GM23338 (cell line): ENCODE measurements at regions not wholly inside any gene's neighbourhood (a gene's known extent, or its start where the extent isn't known, plus 50 kb on each side); places are given as distances from the start of the nearest gene placed in this dataset.

Source experiments
- ATAC-seq: fragments of 200-7000 bp; cut with Tn5 transposase; 3 replicates; pipeline ENCODE4 v1.9.1; 2020
- DNase-seq: peaks from one replicate; pipeline ENCODE4 v3.0.0-alpha.2; 2015; ENCODE audit warnings: low spot score
- H2AFZ ChIP-seq: fragments of 200-600 bp; sonication (generic); 2 replicates; pipeline ENCODE4 v1.8.0; 2016; ENCODE audit warnings: antibody characterized with exemption, mild to moderate bottlenecking, moderate library complexity
- H3F3A ChIP-seq: fragments of 200-600 bp; sonication (generic); replicated peaks from 2 replicates; pipeline ENCODE4 v1.8.0; 2017; ENCODE audit warnings: antibody characterized with exemption, mixed run types, low read depth
- H3K27ac ChIP-seq: fragments of 200-600 bp; sonication (generic); 2 replicates; pipeline ENCODE4 v1.6.1; 2016; ENCODE audit warnings: low read depth
- H3K27me3 ChIP-seq: fragments of 200-600 bp; sonication (generic); 2 replicates; pipeline ENCODE4 v1.8.0; 2016; ENCODE audit warnings: mild to moderate bottlenecking, mixed run types, moderate library complexity; ENCODE audit not compliant: insufficient read depth
- H3K36me3 ChIP-seq: fragments of 200-600 bp; sonication (generic); 2 replicates; pipeline ENCODE4 v1.8.0; 2016; ENCODE audit warnings: mild to moderate bottlenecking; ENCODE audit not compliant: insufficient read depth
- H3K4me1 ChIP-seq: fragments of 200-600 bp; sonication (generic); 2 replicates; pipeline ENCODE4 v1.8.0; 2016; ENCODE audit warnings: mild to moderate bottlenecking, moderate library complexity; ENCODE audit not compliant: insufficient read depth
- H3K4me2 ChIP-seq: fragments of 200-600 bp; sonication (generic); 2 replicates; pipeline ENCODE4 v1.7.1; 2017; ENCODE audit warnings: mixed run types
- H3K4me3 ChIP-seq: fragments of 200-600 bp; sonication (generic); 2 replicates; pipeline ENCODE4 v1.6.1; 2016; ENCODE audit warnings: mixed run types
- H3K79me2 ChIP-seq: fragments of 200-600 bp; sonication (generic); replicated peaks from 2 replicates; pipeline ENCODE4 v1.8.0; 2017; ENCODE audit warnings: mild to moderate bottlenecking; ENCODE audit not compliant: insufficient read depth
- H3K9me2 ChIP-seq: fragments of 200-600 bp; sonication (generic); 2 replicates; pipeline ENCODE4 v1.8.0; 2017; ENCODE audit not compliant: insufficient read depth
- H4K20me1 ChIP-seq: fragments of 200-600 bp; sonication (generic); replicated peaks from 2 replicates; pipeline ENCODE4 v1.8.0; 2017; ENCODE audit warnings: mild to moderate bottlenecking; ENCODE audit not compliant: insufficient read depth
- H3K27ac Mint-ChIP-seq: 2 replicates; pipeline ENCODE4 v1.8.0; 2020; ENCODE audit warnings: inconsistent platforms, mild to moderate bottlenecking, moderate library complexity, mixed read lengths
- H3K27me3 Mint-ChIP-seq: 3 replicates; pipeline ENCODE4 v1.8.0; 2022; ENCODE audit warnings: low read depth, mild to moderate bottlenecking, moderate library complexity, mixed read lengths, inconsistent platforms; ENCODE audit not compliant: insufficient read depth, poor library complexity
- H3K36me3 Mint-ChIP-seq: 3 replicates; pipeline ENCODE4 v1.8.0; 2021; ENCODE audit warnings: low read depth, mild to moderate bottlenecking, inconsistent platforms, moderate library complexity, mixed read lengths
- H3K4me1 Mint-ChIP-seq: 3 replicates; pipeline ENCODE4 v1.8.0; 2020; ENCODE audit warnings: mild to moderate bottlenecking, inconsistent platforms, mixed read lengths
- H3K4me3 Mint-ChIP-seq: 3 replicates; pipeline ENCODE4 v1.8.0; 2021; ENCODE audit warnings: moderate library complexity, mild to moderate bottlenecking, inconsistent platforms, mixed read lengths
- H3K9me3 Mint-ChIP-seq: 3 replicates; pipeline ENCODE4 v1.8.0; 2020; ENCODE audit warnings: moderate library complexity, mild to moderate bottlenecking, inconsistent platforms, mixed read lengths
- EZH2 ChIP-seq: fragments of 200-600 bp; sonication (generic); IDR thresholded peaks from one replicate; pipeline ENCODE4 v1.8.0; 2017; ENCODE audit warnings: antibody characterized with exemption, mild to moderate bottlenecking, low read depth; ENCODE audit not compliant: unreplicated experiment
- EZH2phosphoT487 ChIP-seq: fragments of 200-600 bp; sonication (generic); IDR thresholded peaks from one replicate; pipeline ENCODE4 v1.8.1; 2018; ENCODE audit warnings: antibody characterized with exemption; ENCODE audit not compliant: unreplicated experiment
- NANOG ChIP-seq: IDR thresholded peaks from 2 replicates; pipeline ENCODE4 v1.6.1; 2016; ENCODE audit warnings: antibody characterized with exemption, borderline replicate concordance
- REST ChIP-seq: IDR thresholded peaks from one replicate; pipeline ENCODE4 v1.6.1; 2018; ENCODE audit warnings: antibody characterized with exemption; ENCODE audit not compliant: unreplicated experiment
- STAT1 ChIP-seq: IDR thresholded peaks from one replicate; pipeline ENCODE4 v1.6.1; 2016; ENCODE audit warnings: antibody characterized with exemption; ENCODE audit not compliant: unreplicated experiment
- ZNF114 ChIP-seq: fragments of 250-450 bp; sonication (Bioruptor Pico); IDR thresholded peaks from 2 replicates; pipeline ENCODE4 v1.5.0; 2020; ENCODE audit warnings: mild to moderate bottlenecking, moderate library complexity
- TF ChIP-seq, protein P1 (sequence below), 2 experiments: fragments of 200-600 bp in 1 of 2; sonication (generic) in 1 of 2; conservative IDR thresholded peaks; 2 replicates each; pipeline versions ENCODE4 v1.5.1 to v1.6.1; 2016 to 2017; ENCODE audit warnings: antibody characterized with exemption in 2 of 2, low read depth in 2 of 2, mild to moderate bottlenecking in 2 of 2, moderate library complexity in 1 of 2
- TF ChIP-seq, protein P2 (sequence below): IDR thresholded peaks from 2 replicates; pipeline ENCODE4 v1.6.1; 2016; ENCODE audit warnings: antibody characterized with exemption

DNA sequence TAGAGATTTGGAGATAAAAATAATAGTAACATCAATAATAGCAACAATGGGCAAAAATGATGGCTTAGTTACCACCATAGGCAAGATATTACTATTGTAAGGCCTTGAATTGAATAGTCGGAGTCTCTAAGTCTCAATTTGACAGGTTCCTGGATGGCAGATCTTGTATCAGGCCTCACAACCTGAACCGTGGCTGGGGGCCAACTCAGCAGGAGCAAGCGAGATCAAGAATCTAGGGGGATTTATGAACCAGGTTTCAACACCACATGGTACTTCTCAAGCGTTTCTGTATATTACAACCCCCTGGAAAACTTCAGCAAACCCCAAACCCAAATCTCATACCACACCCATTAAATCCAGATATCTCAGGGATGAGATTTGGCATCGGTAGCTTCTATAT, 573.8 kb downstream of the LIG4 start (continued):
- TF ChIP-seq, protein P1, sequence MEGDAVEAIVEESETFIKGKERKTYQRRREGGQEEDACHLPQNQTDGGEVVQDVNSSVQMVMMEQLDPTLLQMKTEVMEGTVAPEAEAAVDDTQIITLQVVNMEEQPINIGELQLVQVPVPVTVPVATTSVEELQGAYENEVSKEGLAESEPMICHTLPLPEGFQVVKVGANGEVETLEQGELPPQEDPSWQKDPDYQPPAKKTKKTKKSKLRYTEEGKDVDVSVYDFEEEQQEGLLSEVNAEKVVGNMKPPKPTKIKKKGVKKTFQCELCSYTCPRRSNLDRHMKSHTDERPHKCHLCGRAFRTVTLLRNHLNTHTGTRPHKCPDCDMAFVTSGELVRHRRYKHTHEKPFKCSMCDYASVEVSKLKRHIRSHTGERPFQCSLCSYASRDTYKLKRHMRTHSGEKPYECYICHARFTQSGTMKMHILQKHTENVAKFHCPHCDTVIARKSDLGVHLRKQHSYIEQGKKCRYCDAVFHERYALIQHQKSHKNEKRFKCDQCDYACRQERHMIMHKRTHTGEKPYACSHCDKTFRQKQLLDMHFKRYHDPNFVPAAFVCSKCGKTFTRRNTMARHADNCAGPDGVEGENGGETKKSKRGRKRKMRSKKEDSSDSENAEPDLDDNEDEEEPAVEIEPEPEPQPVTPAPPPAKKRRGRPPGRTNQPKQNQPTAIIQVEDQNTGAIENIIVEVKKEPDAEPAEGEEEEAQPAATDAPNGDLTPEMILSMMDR (conservative IDR thresholded peaks at IDR 0.05; ENCODE audit: low read depth in 2 of 2): no peak
- no peak for TF ChIP-seq NANOG
- no peak for TF ChIP-seq REST

GRCh38 chr13:107625648-107626047, 589.7 kb downstream of the LIG4 start:
- no peaks in the 10 kb centered on the region for H4K20me1 ChIP-seq
- TF ChIP-seq EZH2phosphoT487 (no peak), NANOG (no peak), ZNF114 (CRISPR knock-in tag) (no peak), EZH2 (no peak), STAT1 (no peak)
- TF ChIP-seq, protein P2, sequence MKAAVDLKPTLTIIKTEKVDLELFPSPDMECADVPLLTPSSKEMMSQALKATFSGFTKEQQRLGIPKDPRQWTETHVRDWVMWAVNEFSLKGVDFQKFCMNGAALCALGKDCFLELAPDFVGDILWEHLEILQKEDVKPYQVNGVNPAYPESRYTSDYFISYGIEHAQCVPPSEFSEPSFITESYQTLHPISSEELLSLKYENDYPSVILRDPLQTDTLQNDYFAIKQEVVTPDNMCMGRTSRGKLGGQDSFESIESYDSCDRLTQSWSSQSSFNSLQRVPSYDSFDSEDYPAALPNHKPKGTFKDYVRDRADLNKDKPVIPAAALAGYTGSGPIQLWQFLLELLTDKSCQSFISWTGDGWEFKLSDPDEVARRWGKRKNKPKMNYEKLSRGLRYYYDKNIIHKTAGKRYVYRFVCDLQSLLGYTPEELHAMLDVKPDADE: no peak
- TF ChIP-seq, protein P1 (conservative IDR thresholded peaks at IDR 0.05; ENCODE audit: low read depth in 2 of 2): no peak
- no peak overlapping the region for H3K27ac ChIP-seq
- no peak overlapping the region for H3K27ac Mint-ChIP-seq
- ATAC-seq (no peak), DNase-seq (no peak)
- no peaks in the 10 kb centered on the region for H3K36me3 ChIP-seq
- H3K27me3 Mint-ChIP-seq: no peaks in the 10 kb centered on the region
- H2AFZ ChIP-seq: no peak overlapping the region
- H3F3A ChIP-seq: no peaks in the 10 kb centered on the region
- no peaks in the 10 kb centered on the region for H3K79me2 ChIP-seq
- H3K4me3 ChIP-seq: no peak overlapping the region
- H3K4me1 Mint-ChIP-seq: peaks cover 7% of the 10 kb centered on the region
- H3K4me1 ChIP-seq: no peaks in the 10 kb centered on the region
- no peaks in the 10 kb centered on the region for H3K9me2 ChIP-seq
- H3K9me3 Mint-ChIP-seq: no peaks in the 10 kb centered on the region
- no peak overlapping the region for H3K4me3 Mint-ChIP-seq
- no peaks in the 10 kb centered on the region for H3K27me3 ChIP-seq
- no peak overlapping the region for H3K4me2 ChIP-seq
- no peaks in the 10 kb centered on the region for H3K36me3 Mint-ChIP-seq
